GM13977 (cell line): ENCODE measurements at regions not wholly inside any gene's neighbourhood (a gene's known extent, or its start where the extent isn't known, plus 50 kb on each side); places are given as distances from the start of the nearest gene placed in this dataset.
"Not testable (repeated sequence)": the region's sequence is repeated elsewhere in the genome, so short reads cannot be mapped to it uniquely, and the experiment has no call there.

Experiments
- DNase-seq: peaks from one replicate; pipeline ENCODE4 v3.0.0; 2012; ENCODE audit warnings: low spot score
- CTCF ChIP-seq: IDR thresholded peaks from 2 replicates; pipeline ENCODE4 v1.5.1; 2012; ENCODE audit warnings: mild to moderate bottlenecking, control low read depth; ENCODE audit not compliant: insufficient read depth; ENCODE audit errors: extremely low read depth, missing control alignments
- in situ Hi-C: fragments of 300-500 bp; cut with MboI; formaldehyde crosslinking; loops from one replicate; pipeline ENCODE4 v1.12.0; 2022; ENCODE audit warnings: low sequenced_read_pairs, low pct_unique_long_range_greater_than_20kb, mixed read lengths, inconsistent platforms; ENCODE audit not compliant: unreplicated experiment

- in situ Hi-C loops, result no loop called here
- no peak for TF ChIP-seq CTCF
- DNase-seq, result no peak
Measured at GRCh38 chr6:69456086-69456485, 340.7 kb downstream of the LMBRD1 start.

DNA sequence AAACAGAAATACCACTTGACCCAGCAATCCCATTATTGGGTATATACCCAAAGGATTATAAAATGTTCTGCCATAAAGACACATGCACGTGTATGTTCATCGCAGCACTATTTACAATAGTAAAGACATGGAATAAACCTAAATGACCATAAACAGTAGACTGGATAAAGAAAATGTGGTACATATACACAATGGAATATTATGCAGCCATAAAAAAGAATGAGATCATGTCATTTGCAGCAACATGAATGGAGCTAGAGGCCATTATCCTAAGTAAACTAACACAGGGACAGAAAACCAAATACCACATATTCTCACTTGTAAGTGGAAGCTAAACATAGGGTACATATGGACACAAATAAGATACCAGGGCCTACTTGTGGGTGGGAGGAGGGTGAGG is 342.2 kb downstream of the LMBRD1 start:
- DNase-seq, in situ Hi-C loops: not testable (repeated sequence)

DNA sequence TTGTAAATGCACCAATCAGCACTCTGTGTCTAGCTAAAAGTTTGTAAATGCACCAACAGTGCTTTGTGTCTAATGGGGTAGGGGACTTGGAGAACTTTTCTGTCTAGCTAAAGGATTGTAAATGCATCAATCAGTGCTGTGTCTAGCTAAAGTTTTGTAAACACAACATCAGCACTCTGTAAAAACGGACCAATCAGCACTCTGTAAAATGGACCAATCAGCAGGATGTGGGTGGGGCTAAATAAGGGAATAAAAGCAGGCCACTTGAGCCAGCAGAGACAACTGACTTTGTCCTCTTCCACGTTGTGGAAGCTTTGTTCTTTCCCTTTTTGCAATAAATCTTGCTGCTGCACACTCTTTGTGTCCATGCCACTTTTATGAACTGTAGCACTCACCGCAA is 346.3 kb downstream of the LMBRD1 start:
- DNase-seq, in situ Hi-C loops: not testable (repeated sequence)

DNA sequence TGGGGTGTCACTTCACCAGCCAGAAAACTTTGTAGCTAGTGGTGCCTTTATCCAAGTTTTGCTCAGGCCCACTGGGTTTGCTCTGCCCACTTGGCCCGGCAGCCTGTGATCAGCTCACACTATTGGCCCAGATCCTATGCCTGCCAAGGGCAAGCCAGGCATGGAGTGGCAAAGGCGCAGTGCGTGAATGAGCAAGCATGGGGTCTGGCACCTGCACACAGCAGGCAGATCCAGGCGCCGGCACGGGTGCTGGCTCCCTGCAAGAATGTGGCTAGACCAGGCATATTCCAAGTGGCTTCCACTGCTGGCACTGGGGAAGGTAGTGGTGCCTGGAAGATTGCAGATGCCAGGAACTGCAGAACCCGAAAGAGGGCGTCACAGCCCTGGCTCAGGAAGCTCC is 346.9 kb downstream of the LMBRD1 start:
- TF ChIP-seq CTCF, result no peak
- DNase-seq, result no peak
- in situ Hi-C loops, result no loop called here
